Testis (tissue), 2 donors: ENCODE measurements at regions not wholly inside any gene's neighbourhood (a gene's known extent, or its start where the extent isn't known, plus 50 kb on each side); places are given as distances from the start of the nearest gene placed in this dataset.

Experiments used
- DNase-seq: peaks from one replicate; pipeline ENCODE4 v3.0.0-alpha.2; 2019
- H3K27ac ChIP-seq, 2 donors: fragments of 200-600 bp; sonication (generic); one replicate each; pipeline ENCODE4 v1.5.1; 2019
- H3K27me3 ChIP-seq: fragments of 200-600 bp; sonication (generic); one replicate; pipeline ENCODE4 v1.5.1; 2019
- H3K36me3 ChIP-seq: fragments of 200-600 bp; sonication (generic); one replicate; pipeline ENCODE4 v1.5.1; 2017; ENCODE audit warnings: low read depth; ENCODE audit errors: missing control alignments
- H3K4me1 ChIP-seq: fragments of 200-600 bp; sonication (generic); one replicate; pipeline ENCODE4 v1.5.1; 2019
- H3K4me3 ChIP-seq, 2 donors: fragments of 200-600 bp; sonication (generic); one replicate each; pipeline ENCODE4 v1.5.1; 2017 to 2019
- H3K9me3 ChIP-seq: fragments of 200-600 bp; sonication (generic); one replicate; pipeline ENCODE4 v1.5.1; 2017
- CTCF ChIP-seq, 3 experiments: fragments of 450-650 bp in 2 of 3; fragments of 200-600 bp in 1 of 3; sonication (generic) in 1 of 3; IDR thresholded peaks; one replicate each; pipeline ENCODE4 v1.5.1; 2016 to 2019; ENCODE audit warnings: antibody characterized with exemption in 3 of 3, mild to moderate bottlenecking in 2 of 3, moderate library complexity in 1 of 3
- POLR2A ChIP-seq: fragments of 450-650 bp; IDR thresholded peaks from one replicate; pipeline ENCODE4 v1.6.1; 2017; ENCODE audit warnings: antibody characterized with exemption, mild to moderate bottlenecking, moderate library complexity
- WGBS, 2 donors: methylation state at CpG; one replicate each; pipeline ENCODE4 v1.1.5; 2018; 5-methylcytosine and 5-hydroxymethylcytosine counted together
- intact Hi-C: fragments of 100-400 bp; cut with DNase I; formaldehyde crosslinking; loops from one replicate; pipeline ENCODE4 v1.15.1; 2023; ENCODE audit warnings: low total_unique reads

DNA sequence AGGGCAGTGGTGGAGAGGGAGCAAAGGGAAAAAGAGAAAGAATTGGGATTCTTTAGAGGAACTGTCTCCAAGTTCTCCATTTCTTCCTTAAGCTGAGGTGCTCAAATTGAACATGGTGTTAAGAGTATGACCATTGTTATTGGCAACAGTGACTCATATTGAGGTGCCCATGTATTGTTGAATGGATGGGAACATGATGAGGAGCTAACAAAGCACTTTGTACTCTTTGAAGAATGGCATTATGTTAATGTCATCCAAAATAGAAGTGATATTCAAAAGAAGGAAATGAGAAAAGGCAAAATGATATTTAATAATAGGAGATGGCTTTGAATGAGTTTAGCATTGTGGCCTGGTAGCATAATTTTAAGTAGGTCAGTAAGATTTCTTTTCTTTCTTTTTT lies 261.1 kb downstream of the QKI start:
- TF ChIP-seq POLR2A, result no peak
- no peak for TF ChIP-seq CTCF (IDR thresholded peaks at IDR 0.05)
- H3K4me1 ChIP-seq, result no peaks in the 10 kb centered on the region
- intact Hi-C loops, result no loop called here
- no peaks in the 10 kb centered on the region for H3K9me3 ChIP-seq
- no peaks in the 10 kb centered on the region for H3K27me3 ChIP-seq
- no peak for DNase-seq
- H3K4me3 ChIP-seq, result no peak overlapping the region
- no peak overlapping the region for H3K27ac ChIP-seq
- no peaks in the 10 kb centered on the region for H3K36me3 ChIP-seq

DNA sequence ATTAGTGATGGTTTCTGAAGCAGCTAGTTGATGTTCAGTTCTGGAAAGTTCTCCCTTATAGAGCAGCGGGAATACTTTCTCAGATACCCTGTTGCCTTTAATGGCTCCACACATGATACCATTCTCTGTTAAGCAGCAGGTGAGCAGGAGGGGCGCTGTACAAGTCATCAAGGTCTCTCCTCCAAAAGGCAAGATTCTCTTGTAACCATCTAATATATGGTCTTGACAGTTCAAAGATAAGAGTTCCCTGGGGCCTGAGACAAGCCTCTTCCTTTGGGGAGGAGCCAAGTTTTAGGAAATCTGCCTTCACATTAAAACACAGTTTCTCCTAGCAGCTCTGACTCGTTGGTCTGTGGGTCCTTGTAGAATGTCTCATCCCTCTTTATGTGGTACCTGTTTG lies 258.2 kb downstream of the QKI start:
- no peak overlapping the region for H3K4me3 ChIP-seq
- no peak overlapping the region for H3K27ac ChIP-seq
- intact Hi-C loops, result no loop called here
- no peak for DNase-seq
- WGBS, 2 donors, result 50 to 56% methylated on average over 3 of the region's 3 CpGs
- H3K4me1 ChIP-seq, result no peaks in the 10 kb centered on the region
- TF ChIP-seq POLR2A (no peak), CTCF (IDR thresholded peaks at IDR 0.05) (no peak)
- no peaks in the 10 kb centered on the region for H3K27me3 ChIP-seq
- H3K9me3 ChIP-seq, result no peaks in the 10 kb centered on the region
- H3K36me3 ChIP-seq, result no peaks in the 10 kb centered on the region

- Histone ChIP-seq H3K4me1 (no peaks in the 10 kb centered on the region), H3K9me3 (no peaks in the 10 kb centered on the region), H3K4me3 (peak overlapping the region; percentile 51 to 54), H3K27ac (no peak overlapping the region), H3K36me3 (no peaks in the 10 kb centered on the region), H3K27me3 (no peaks in the 10 kb centered on the region)
- TF ChIP-seq POLR2A (no peak), CTCF (IDR thresholded peaks at IDR 0.05) (no peak)
- no peak for DNase-seq
- intact Hi-C loops, result no loop called here
- 49 to 78% methylated on average over 12 to 25 of the region's 25 CpGs for WGBS, 2 donors
Observed at GRCh38 chr6:163671791-163672190, 257.3 kb downstream of the QKI start.

- H3K36me3 ChIP-seq, result no peaks in the 10 kb centered on the region
- H3K27ac ChIP-seq, result no peak overlapping the region
- no peaks in the 10 kb centered on the region for H3K27me3 ChIP-seq
- H3K9me3 ChIP-seq, result no peaks in the 10 kb centered on the region
- peak; percentile 88 for DNase-seq
- TF ChIP-seq CTCF (IDR thresholded peaks at IDR 0.05) (no peak), POLR2A (no peak)
- 64 to 78% methylated on average over 9 to 19 of the region's 19 CpGs for WGBS, 2 donors
- H3K4me3 ChIP-seq, result peak overlapping the region; percentile 51 to 54
- intact Hi-C loops, result no loop called here
- no peaks in the 10 kb centered on the region for H3K4me1 ChIP-seq
Observed at GRCh38 chr6:163671355-163671754, 256.8 kb downstream of the QKI start.

GRCh38 chr6:163670336-163670735 lies 255.8 kb downstream of the QKI start:
- Histone ChIP-seq H3K27me3 (no peaks in the 10 kb centered on the region), H3K9me3 (no peaks in the 10 kb centered on the region), H3K4me3 (no peak overlapping the region), H3K4me1 (no peaks in the 10 kb centered on the region), H3K36me3 (no peaks in the 10 kb centered on the region), H3K27ac (no peak overlapping the region)
- DNase-seq, result no peak
- TF ChIP-seq POLR2A, result no peak
- TF ChIP-seq CTCF (IDR thresholded peaks at IDR 0.05), result no peak
- intact Hi-C loops, result no loop called here
- 95 to 100% methylated on average over 1 of the region's 1 CpG for WGBS, 2 donors
